ENCODE measurements at regions not wholly inside any gene's neighbourhood (a gene's known extent, or its start where the extent isn't known, plus 50 kb on each side); places are given as distances from the start of the nearest gene placed in this dataset.

DNA sequence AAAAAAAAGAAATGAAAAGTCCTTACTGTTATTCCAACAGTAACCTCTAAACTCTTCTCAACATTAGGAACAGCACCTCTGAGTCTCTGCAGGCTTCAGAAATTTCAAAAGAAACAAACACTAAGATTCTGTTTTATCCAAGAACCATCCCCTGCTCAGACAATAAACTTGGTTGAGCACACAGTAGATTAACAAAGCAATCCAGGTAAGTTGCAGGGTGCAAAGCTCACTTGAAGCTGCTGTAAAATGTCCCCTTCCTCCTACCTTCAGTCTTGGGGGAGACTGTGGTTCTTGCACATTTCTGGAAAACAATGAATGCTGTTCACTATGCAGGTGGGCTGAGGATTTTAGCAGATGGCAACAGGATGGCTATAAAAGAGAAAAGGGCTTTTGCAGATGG lies 484.1 kb downstream of the IGSF11 start:
- no peak for DNase-seq

DNA sequence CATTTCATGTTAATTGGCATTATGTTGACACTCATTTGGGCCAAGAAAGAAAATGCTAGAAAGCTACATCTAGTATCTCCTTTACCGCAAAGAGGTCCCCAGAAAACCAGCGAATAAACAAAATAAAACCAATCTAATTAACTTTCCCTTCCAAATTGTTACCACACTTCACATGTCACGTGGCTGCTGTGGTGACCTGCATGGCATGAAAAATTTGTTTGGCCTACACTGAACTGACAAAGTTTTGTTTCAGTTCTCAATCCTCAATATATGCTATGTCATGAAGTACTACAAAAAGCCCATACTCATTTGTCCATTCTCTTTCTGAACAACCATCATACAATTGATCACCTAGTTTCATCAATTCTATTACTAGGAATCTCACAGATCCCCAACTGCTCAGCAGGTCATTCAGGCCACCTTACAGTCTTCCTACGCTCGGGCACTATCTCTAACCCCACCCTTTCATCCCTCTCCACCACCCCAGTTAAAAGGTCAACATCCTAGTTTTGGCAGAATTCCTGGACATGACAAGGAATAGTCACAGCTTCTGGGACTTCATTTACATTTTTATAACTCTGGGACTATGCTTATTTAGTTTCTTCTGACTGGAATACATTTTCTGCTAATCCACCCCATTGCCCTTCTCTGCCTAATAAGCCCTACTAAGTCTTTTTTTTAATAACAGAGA lies 480.4 kb downstream of the IGSF11 start:
- DNase-seq: no peak

DNA sequence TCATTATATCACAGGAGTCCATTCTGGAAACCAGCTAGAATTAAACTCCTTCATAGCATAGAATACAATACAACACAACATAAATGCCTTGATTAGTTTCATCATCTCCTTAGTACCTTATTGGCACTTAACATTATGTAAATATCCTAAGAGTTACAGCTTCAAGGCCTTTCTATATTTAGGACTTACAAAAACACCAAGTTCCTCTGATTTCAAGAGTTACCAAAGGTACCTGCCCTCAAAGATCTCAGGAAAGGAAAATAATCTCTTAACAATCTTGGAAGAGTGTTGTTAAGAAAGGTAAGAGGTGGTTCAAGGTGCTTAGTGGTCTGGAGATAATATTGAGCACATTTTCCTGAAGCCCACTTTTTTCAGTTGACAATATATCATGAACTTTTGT lies 477.7 kb downstream of the IGSF11 start:
- DNase-seq: no peak

DNA sequence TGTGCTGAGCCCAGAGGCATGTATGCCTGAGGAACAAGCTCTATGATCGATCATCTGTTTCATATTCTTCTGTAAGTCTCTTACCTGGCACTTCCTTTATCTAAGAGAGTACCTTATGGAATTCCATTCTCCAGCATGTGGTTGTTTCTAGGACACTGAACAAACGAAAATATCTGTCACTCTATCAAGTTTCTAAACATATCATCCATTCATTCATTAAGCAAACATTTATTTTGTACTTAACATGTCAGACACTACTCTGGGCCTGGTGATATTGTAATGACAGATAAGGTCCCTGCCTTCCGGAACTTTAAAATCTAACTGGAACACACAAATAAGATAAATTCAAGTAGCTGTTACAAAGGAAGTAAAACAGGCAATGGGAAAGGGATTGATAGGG lies 477.1 kb downstream of the IGSF11 start:
- DNase-seq: no peak

DNA sequence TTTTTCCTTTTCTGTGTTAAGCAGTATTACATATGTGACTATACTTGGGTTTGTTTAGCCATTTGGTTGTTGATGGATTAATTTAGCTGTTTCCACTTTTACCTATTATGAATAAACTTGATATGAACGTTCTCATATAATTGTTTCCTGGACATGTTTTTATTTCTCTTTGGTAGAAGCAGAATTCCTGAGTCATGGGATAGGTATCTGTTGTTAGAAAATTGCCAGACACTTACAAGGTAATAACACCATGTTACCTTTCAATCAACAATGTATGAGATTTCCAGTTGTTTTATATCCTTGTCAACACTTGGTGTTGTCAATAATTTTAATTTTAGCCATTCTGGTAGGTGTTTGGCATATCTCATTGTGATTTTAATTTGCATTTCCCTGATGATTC lies 475.4 kb downstream of the IGSF11 start:
- DNase-seq: no peak

DNA sequence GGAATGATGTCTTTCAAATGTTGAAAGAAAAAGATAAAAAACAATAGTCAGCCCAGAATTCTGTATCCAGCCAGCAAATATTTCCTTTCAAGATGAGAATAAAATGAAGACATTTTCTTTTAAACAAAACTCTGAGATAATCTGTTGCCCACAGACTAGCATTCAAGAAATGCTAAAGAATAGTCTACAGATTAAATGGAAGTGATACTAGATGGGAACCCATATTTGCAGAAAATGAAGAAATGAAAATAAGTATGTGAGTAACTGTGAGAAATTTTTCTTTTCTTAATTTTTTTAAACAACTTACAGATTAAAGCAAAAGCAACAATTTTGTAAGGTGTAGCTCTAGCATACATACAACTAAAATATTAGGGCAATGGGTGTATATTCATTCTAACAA lies 469.8 kb downstream of the IGSF11 start:
- DNase-seq: no peak

DNA sequence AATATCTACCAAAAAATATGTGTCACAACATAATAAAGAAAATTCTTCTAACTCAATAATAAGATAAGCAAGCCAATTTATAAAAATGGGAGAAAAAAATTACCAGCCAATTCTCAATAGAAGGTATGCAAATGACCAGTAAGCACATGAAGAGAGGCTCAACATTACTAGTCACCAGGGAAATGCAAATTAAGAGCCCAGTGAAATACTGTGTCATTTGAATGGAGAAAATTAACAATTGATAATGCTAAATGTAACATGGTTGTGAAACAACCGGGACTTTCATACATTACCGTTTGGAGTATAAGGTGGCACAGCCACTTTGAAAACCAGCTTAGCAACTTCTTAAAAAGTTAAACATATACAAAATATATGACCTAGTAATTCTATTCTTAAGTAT lies 460.7 kb downstream of the IGSF11 start:
- no peak for DNase-seq

DNA sequence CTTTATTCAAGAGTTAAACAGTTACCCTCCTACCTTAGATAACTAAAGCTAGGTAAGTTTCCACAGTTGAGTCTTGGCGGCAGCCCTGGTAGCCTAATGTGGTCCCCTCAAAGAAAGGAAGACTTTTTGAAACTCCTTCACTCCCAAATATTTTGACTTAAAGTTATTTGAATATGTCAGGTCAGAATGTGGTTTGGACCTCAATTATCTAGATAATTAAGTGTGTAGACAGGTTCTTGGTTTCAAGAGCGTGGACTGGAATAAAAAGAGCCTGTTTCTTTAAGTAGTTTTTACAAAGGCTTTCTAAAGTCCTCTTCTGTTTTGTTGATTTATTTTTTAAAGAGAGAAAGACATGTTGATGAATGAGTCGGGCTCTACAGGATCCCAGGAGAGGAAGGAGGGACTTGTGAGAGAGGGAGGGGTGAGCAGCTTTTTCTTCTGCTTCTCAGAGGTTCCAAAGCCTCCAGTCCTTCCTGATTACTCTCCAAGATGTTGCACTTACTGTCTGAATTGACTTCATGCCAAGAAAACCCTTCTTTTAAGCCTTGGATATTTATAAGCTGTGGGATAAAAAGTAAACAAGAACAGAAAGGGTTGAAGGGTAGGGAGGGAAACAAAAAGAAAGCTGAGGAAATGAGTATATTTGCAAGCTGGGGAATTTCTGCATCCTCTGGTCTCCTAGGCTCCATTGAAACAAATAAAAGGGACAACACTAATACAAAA lies 457.4 kb downstream of the IGSF11 start:
- DNase-seq: no peak

DNA sequence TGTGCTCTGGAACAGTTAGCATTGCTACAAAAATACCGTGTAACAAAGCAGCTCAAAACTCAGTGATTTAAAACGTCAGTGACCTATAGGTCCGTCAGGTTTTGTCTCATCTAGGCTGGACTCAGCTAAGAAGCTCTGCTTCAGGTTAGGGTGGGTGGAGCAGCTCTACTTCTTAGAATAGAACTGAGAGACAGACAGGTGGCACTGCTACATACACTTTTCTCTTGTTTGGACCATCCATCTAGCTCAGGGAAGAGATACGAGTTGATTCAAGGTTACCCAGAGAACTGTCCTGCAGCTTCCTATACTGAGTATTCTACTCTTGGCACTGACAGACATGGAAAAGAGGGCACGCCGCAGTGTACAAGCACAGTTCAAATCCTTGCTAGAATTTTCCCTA lies 456.1 kb downstream of the IGSF11 start:
- no peak for DNase-seq

DNA sequence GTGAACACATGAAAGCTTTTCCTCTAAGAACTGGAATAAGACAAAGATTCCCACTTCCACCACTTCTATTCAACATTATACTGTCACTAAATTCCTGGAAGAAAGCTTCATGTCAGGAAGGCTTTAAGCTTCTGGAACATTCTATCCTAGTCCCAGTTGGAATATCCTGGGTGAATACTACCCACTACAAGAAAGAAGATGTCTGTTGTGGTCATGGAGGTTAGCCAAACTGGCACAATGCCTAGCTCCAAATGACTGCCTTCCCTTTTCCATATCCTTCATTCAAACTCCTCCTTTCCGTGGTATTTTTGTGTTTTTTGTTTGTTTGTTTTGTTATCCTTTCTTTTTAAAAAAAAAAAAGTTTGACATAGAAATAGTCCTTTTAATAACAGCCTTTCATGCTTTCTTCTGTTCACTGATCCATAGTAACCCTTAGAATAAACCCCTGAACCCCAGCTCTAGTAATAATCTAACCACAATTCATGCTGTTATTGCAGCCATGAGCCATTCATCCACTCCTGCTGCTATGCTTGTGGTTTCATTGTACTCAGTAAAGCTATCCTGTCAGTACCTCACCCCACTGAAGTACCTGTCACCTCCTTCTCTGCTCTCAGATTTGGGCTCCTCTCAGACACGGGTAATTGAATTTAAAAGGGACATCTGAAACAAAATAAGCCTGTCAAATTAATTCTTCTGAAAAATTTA lies 447.5 kb downstream of the IGSF11 start:
- no peak for DNase-seq

DNA sequence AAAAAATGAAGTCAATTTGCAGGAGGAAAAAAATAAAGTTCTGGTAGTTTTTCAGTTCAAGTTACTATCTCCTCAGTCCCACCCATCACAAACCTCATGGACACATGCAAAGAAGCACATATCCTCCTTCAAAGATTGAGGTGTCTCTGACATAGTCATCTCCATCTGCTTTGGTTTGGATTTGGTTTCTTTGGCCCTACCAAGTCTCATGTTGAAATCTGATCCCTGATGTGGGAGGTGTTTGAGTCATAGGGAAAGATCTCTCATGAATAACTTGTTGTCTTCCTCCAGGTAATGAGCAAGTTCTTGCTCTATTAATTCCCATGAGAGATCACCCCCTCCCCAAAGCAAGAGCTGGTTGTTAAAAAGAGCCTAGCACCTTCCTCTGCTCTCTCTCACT lies 446.8 kb downstream of the IGSF11 start:
- DNase-seq: no peak

DNA sequence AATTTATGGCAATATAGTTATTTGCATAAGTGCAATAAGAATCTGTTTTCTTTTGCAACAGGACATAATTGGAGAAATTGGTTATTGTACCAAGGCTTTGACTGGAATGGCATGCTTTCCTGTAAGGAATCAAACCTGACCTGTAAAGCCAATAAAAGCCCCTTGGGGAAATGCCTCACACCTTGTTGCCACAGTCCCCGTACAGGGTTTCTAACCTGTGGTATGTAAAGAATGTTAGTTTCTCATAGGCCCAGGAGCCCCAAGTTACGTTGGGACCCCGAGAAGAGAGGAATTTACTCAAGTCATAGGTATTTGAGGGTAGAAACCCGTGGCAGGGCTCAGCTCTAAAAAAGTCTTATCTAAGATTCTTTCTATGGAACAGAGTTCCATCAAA lies 441.4 kb downstream of the IGSF11 start:
- no peak for DNase-seq

DNA sequence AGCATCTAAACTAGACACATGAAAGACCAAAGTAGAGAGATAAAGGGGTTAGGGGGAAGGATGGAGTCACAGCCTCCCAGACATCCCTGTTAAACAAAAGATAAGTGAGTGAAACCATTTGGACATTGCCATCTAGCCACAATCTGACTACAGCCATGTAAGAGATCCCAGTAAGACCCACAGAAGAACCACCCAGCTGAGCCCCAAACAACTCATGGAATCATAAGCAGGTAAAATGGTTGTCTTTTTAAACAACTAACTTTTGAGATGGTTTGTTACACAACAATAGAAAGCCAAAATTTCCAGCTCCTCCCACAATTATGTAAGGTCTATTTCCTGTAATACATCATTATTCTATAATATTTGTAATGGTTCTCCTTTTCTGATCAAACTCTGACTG lies 437.5 kb downstream of the IGSF11 start:
- DNase-seq: no peak

DNA sequence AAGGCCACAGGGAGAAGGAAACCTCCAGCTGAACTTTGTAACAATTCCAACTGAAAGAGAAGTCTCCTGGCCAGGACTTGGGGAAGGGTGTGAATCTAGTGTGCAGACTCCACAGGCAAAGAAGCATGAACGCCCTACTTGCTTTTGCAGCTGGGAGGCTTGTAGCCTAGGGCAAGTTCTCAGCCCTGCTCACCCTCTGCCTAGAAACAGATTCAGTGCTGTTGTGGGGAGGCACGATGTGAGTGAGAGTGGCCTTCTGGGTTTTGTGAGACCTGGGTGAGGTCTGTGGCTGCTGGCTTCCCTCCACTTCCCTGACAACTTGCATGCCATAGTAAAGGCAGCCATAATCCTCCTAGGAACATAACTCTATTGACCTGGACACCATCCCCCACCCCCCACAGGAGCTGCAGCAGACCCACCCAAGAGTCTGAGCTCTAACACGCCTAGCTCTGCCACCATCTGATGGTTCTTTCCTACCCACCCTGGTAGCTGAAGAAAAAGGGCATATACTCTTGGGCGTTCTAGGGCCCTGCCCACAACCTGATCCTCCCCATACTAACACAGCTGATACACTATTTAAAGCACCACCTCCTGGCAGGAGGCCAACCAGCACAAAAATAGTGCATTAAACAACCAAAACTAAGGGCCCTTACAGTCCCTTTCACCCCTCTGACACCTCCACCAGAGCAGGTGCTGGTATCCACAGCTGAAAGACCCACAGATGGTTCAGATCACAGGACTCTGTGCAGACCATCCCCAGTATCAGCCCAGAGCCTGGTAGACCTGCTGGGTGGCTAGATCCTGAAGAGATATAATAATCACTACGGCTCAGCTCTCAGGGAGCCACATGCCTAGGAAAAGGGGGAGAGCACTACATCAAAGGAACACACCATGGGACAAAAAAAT lies 426.5 kb downstream of the IGSF11 start:
- no peak for DNase-seq

DNA sequence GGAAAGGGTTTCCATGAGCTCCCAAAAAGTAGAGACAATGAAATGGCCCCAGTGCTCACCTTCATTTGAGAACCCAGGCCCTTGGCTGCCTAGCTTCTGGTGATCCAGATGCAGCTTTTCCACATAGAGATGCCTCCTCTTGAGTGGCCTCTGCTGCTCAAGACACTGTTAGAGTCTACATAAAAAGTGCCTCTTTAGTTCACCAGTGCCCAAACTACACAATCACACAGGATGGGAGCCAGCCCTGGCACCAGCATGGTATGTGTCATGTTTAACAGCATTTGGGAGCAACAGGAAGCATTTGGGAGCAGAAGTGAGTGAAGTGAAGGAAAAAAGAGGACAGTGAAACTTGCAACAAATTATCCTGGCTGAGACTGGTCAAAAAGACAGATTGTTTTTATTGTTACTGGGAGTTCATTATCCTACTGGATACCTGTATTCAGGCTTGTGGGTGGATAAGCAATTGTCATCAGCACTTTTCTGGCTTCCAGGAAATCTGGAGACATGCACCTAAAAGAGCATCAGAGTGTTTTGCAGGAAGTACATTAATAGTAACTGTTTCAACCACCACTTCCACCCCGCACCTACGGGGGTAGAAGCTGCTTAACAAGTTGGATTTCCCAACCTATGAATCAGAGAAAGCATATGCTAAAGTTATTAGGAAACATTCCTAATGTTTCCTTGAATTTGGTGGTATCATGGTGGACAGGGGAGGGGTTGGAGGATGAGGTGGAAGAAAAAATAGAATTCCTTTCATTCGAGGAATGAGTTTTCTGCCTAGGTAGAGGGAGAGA lies 416.2 kb downstream of the IGSF11 start:
- DNase-seq: no peak

DNA sequence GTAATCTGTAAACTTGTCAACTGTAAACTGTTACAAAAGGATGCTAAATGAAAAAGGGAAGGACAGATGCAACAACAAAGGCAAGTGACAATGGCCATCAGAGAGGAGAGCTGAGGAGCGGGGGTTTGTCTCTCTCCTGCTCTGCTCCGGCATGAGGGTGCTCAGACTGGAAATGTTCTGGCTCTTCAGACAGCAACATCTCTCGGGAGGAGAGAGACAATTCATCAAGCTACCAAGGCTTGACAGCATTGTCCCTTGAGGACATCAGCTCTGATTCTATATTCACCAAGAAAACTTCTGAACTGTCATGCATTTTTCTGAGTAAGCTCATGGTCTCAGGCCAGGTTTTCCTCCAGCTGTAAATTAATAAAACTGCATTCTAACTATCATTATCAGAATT lies 408.2 kb downstream of the IGSF11 start:
- no peak for DNase-seq

DNA sequence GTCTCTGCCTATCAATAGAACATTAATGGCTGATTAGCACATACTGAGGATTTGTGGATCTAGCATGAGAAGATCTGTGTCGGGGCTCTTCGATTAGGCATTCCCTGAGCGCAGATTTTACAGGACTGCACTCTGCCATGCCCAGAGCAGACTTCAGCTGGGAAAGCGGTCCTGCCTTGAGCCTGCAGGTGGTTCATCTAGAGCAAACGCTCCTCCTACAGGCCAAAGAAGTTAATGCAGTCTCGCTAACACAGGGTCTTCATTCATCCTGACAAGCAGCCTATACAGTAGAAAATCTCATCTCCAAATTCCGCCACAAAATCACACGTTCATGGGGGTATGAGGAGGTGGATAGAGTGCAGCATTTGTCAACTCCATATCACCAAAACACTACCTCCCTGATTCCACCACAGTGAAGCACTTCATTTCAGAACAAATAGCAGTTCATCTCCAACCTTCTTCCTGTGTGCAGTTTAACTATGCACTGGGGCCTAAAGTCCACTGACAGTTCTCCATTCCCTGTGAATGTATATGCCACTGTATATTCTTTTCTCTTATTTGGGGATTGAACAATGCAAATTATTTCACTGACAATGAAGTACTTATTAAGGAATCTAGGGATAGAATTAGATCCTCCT lies 405.8 kb downstream of the IGSF11 start:
- DNase-seq: peak; percentile 41

DNA sequence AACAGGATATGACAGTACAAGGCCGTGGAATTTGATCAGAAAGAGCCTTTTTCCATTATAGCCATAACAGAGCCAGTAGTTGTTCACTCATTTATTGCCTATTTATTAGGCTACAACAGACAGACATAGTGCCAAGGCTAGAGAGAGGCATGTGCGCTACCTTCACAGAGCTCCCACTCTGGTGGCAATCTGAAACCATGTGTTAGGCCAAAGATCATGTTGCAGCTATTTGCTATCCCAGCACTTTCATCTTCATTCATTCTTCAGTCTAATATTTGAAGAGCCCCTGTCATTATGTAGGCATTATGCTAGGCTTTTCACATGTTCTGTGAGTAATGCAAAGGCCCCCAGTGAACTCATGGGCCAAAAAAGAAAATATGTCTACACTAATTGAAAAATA lies 404.8 kb downstream of the IGSF11 start:
- no peak for DNase-seq

DNA sequence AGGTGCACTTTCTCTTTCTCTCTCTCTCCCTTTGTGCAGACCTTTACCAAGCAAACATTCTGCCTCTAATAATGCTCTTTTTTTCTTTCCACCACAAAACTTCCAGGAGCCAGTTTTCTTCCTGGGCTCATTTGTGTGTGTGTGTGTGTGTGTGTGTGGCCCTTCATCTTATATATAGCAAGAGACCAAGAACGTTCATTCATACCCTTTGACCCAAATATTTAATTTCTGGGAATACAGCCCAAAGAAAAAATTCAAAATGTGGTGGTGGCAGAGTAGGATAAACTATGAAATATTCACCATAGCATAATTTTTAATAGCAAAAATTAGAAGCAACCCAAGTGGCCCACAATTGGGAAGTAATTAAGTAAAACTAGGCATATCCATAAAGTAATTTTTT lies 398.9 kb downstream of the IGSF11 start:
- no peak for DNase-seq

DNA sequence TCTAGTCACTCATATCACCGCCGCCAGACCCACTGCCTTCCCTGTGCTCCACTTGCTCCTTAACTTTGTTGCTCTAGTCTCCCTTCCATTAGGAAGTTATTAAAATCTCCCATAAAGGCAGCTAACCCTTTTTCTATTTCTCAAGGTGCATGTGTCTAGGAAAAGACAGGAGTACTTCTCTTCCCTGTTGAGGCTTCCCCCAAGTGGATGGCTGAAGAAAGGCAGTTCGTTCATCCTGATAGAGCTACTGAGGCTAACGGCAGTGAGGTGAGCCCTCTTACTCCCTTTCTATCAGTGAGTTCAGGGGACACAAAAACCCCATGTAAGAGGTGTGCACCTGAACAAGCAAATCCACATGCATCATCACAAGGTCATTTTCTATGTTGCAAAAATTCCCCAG lies 397.8 kb downstream of the IGSF11 start:
- DNase-seq: no peak

DNA sequence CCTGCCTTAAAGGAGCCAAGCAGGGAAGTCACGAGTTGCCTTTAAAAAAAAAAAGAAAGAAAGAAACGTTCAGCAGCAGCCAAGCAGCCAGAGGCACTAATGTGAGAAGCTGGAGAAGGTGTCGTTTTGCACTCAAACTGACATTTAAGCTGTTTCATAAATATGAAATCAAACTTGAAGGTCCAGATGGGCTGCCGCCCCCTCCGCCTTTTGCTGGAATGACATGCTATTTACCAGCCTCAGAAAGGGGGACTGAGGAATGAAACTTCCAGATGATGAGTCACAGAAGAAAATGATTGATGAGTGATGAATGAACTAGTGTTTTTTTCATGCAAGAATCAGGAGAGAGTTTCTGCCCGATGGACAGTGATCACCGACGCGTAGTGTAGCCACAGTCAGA lies 396.8 kb downstream of the IGSF11 start:
- DNase-seq: no peak

DNA sequence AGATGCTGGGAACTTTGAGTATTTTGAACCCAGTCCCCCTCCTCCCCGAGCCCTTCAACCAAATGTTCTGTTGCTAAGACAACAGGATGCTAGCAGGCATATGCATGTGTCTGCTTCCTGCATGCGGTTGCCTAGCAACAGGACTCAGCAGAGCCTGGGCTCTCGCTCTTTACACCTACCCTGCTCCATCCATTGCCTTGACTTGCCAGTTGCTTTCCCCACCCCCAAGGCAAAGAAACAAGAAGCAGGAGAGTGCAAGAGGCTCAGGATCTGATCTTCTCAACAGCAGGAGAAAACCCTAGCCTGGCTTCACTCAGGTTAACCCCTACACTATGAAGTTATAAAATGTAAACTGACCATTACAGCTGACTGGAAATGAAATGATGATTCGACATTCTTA lies 393.0 kb downstream of the IGSF11 start:
- DNase-seq: no peak

Measured in amniotic stem cell (primary cell).